Caki2 (cell line): ENCODE measurements at regions not wholly inside any gene's neighbourhood (a gene's known extent, or its start where the extent isn't known, plus 50 kb on each side); places are given as distances from the start of the nearest gene placed in this dataset.

Experiments used
- DNase-seq: peaks from one replicate; pipeline ENCODE4 v3.0.0-alpha.2; 2015; ENCODE audit warnings: low read depth
- in situ Hi-C: cut with HindIII; loops from 2 replicates; pipeline ENCODE4 v1.10.0; 2016; ENCODE audit warnings: low sequenced_read_pairs, low pct_unique_long_range_greater_than_20kb, mixed read lengths

GRCh38 chr1:59173721-59174120 lies 123.2 kb upstream of the FGGY start:
- DNase-seq: no peak
- in situ Hi-C loops: no loop called here

- in situ Hi-C loops: no loop called here
- DNase-seq: no peak
These were observed 120.4 kb upstream of the FGGY start for GRCh38 chr1:59176471-59176870.

DNA sequence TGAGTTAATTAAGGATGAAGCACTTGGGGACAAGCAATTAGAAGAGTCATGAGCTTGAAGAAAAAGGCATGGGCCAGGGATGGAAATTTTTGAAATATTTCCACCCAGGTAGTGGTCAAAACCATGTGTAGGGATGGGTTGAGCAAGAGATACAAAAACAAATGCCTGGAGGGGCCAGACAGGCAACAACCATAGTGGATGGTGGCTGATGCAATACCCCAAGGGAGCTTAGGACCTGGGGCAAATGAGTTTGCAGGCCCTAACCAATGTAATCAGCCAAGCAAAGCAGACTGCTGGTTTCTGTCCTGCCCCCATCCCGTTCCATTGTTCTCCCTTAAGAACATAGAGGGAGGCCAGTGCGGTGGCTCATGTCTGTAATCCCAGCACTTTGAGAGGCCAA lies 119.1 kb upstream of the FGGY start:
- DNase-seq: no peak
- in situ Hi-C loops: no loop called here

DNA sequence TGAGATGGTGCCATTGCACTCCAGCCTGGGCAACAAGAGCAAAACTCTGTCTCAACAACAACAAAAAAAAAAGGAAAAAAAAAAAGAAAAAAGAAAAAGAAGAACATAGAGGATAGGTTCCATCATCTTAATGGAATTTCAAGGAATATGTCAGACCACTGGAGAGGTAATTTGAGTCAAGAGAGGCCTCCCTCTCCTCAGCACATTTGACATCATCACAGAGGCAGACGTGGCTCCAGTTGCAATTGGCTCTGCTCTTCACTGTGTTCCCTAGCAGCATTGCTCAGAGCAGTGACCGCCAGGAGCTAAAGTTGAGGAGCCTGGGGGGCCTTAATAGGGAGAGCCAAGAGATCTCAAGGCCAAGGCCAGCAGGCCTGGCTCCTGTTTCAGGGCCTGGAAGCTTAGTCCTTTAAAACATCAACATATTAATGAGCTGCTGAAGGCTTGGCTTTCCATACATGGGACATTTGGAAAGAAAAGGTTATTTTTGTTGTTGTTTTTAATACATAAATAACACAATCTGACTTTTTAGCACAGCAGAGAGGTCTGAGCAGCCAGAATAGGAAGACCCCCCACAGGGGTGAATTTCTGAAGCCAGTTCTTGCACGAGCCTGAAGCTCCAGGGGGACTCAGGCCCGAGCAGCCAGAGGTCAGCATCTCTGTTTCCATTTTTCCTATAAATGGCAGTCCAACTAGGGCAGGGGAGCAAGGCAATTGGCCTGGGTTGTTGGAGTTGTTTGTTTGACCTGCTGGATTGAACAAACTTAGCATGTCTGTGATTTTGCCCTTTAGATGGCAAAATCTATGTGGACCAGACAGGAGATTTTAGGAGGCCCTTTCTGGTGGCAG lies 118.3 kb upstream of the FGGY start:
- DNase-seq: no peak
- in situ Hi-C loops: no loop called here

GRCh38 chr1:59179673-59180072 lies 117.2 kb upstream of the FGGY start:
- in situ Hi-C loops: no loop called here

GRCh38 chr1:59180735-59181134 lies 116.2 kb upstream of the FGGY start:
- in situ Hi-C loops: no loop called here
- no peak for DNase-seq

More at GRCh38 chr1:59179673-59180072, 117.2 kb upstream of the FGGY start:
- no peak for DNase-seq

DNA sequence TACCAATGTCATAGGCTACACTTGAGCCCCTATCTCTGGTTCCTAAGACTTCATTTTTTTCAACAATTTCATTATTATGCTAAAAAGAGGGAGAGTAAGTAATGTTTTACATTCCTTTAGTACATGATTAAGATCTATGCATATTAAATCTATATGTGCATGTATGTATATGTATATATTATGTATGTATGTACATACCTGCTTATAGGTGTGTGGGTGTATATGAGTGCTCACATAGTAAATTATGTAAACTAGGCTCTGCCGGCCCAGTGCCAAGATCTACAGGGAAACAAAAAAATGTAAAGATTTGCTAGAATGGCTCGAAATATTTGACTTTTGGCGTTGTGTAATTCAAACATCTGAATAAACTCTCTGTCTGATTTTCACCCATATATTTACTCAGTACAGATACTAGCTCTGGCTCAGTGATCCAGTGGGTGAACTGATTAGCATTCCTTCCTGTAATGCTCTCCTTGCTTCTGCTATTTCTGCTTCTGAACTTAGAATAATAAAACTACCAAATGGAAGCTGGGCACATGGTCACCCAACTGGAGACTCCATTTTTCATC lies 113.1 kb upstream of the FGGY start:
- in situ Hi-C loops: no loop called here
- DNase-seq: no peak

DNA sequence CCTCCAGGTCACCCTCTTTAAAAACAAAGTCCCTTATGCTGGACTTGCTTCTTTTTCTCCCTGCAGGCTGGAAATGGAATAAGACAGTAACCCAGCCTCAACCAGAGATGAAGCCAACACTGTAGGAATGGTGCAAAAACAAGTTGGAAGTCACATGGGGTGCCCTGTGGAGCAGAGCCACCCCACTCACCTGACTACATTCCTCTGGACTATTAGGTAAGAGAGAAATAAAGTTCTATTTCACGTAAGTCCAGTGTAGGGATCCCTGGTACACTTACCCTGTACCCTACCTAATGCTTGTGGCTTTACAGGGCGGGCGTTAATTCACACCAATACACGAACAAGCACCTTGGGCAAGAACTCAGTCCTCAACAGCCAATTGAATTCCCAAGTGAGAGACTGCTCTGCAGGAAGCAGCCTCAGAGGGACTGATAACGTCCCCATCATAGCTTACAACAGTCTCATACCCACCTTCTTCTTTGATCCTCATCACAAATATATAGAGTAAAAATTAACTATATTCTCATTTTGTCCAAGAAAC lies 112.5 kb upstream of the FGGY start:
- DNase-seq: no peak
- in situ Hi-C loops: no loop called here

DNA sequence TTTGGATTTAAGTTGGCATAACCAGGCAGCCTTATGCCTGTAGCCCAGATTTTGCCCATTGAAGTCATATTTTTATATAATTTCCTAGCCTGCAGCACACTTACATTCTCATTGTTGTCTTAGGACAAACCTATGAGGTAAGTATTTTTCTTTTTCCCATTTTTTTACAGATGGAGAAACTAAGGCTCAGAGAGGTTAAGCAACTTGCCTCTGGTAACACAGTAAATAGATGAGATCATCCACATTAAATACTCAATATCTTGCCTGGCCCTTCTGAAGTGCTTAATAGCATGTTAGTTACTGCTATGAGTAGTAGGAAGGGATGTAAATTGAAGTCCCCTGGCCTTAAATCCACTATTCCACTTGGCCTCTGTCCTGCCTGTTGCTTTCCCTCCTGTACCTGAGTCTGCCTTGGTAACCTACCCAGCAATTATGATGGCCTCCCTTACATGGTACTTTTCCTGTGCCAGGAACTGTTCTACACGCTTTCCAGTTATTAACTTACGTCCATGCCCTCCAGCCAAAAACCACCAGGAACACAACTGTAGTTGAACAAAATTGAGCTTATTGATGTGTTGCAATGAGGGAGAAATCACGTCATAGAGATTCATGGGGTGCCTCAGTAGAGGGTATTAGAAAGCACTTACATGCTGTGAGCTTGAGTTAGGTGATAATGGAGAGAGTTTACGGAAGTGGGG lies 111.6 kb upstream of the FGGY start:
- in situ Hi-C loops: no loop called here
- no peak for DNase-seq

GRCh38 chr1:59186656-59187055 lies 110.2 kb upstream of the FGGY start:
- no peak for DNase-seq
- in situ Hi-C loops: no loop called here

DNA sequence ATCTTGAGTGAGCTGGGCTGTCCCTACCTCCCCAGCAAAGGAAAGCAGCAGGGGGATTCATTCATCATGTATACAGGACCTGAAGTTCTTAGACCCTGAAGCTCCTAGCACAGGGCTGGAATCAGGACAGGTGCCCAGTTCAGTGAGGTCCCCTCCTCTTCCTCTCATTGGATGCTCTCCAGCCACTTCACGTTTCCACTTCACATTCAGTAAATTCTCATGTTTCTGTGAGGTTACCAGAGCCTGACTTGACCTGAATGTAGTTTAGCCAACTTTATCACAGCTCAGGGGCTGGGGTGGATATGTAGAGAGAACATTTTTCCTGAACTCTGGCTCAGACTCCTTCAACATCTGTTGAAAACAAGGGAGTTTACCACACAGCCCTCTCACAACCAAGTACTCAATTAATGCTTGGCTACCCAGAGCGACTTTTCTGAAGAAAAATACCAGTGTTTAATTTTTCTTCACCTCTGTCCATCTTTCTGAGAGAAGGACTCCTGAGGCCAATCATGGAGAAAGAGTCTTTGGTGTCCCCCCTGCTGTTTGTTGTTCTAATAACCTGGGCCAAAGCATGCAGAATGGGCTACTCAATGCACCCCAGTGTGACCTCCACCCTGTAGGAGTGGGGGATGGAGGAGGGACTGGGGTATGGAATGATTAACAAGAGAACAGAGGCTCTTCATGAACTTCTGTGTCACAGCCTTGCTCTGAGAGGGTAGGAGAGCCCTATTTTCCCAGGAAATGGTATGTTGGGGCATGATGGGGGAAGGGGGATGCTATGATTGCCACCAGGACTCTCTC lies 108.3 kb upstream of the FGGY start:
- in situ Hi-C loops: no loop called here

GRCh38 chr1:59193443-59194093 lies 103.3 kb upstream of the FGGY start:
- DNase-seq: no peak
- in situ Hi-C loops: no loop called here

More for the DNA sequence above, 108.3 kb upstream of the FGGY start:
- no peak for DNase-seq

DNA sequence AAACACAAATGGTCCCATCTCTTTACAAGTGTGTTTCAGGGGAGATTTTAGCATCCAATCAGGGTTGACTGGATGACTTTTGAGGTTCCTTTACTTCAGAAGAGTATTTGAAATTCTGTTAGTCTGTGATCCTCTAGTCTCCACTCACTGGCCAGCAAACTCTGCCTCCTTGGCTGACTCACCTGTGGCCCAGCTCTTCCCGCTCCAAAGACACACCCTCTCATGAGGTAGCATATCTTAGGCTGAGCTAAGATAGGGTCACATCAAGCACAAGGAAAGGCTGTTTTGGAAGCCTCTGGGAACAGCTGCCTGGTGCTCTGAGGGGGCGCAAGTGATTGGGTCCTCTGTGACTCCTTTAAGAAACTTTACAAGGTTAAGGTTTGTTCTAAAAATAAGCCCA lies 102.3 kb upstream of the FGGY start:
- no peak for DNase-seq
- in situ Hi-C loops: no loop called here

DNA sequence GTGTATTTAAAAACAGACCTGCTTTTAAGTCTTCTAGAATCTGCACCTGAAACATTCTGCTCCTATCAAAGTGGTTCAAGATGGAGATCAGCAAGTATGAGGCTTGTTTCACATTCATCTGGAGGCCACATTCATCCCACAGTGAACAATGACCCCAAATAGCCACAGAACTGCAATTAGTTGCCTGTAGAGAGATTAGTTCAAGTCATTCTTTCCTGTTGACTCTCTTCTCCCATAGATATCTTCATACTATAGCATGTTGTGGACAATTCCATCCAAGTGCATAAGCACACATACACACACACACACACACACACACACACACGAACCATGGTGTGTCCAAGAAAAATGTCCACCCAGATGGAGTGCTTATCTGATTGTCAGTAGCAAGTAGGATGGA lies 101.7 kb upstream of the FGGY start:
- in situ Hi-C loops: no loop called here

GRCh38 chr1:59198564-59198963 lies 98.3 kb upstream of the FGGY start:
- DNase-seq: no peak
- in situ Hi-C loops: no loop called here

More for the DNA sequence above, 101.7 kb upstream of the FGGY start:
- no peak for DNase-seq

- DNase-seq: no peak
- in situ Hi-C loops: no loop called here
These were observed 97.7 kb upstream of the FGGY start for GRCh38 chr1:59199147-59199546.

- in situ Hi-C loops: no loop called here
These were observed 97.0 kb upstream of the FGGY start for GRCh38 chr1:59199719-59200376.

More at GRCh38 chr1:59199719-59200376, 97.0 kb upstream of the FGGY start:
- DNase-seq: no peak
